GM21360 (cell line): ENCODE measurements at regions not wholly inside any gene's neighbourhood (a gene's known extent, or its start where the extent isn't known, plus 50 kb on each side); places are given as distances from the start of the nearest gene placed in this dataset.
"Not testable (repeated sequence)": the region's sequence is repeated elsewhere in the genome, so short reads cannot be mapped to it uniquely, and the experiment has no call there.

Experiments
- ATAC-seq: cut with Tn5 transposase; IDR thresholded peaks from one replicate; pipeline ENCODE4 v1.9.1; 2021; ENCODE audit warnings: mild to moderate bottlenecking, moderate library complexity; ENCODE audit not compliant: unreplicated experiment

- no peak for ATAC-seq
These were observed 98.3 kb downstream of the BACH1 start for GRCh38 chr21:29396951-29397455.

GRCh38 chr21:29403301-29403700 lies 104.6 kb downstream of the BACH1 start:
- no peak for ATAC-seq

GRCh38 chr21:29403922-29404538 lies 105.3 kb downstream of the BACH1 start:
- ATAC-seq: no peak

- ATAC-seq: no peak
These were observed 106.9 kb downstream of the BACH1 start for GRCh38 chr21:29405503-29406122.

GRCh38 chr21:29406385-29406784 lies 107.7 kb downstream of the BACH1 start:
- ATAC-seq: no peak

GRCh38 chr21:29407571-29407970 lies 108.8 kb downstream of the BACH1 start:
- no peak for ATAC-seq

GRCh38 chr21:29413683-29414082 lies 115.0 kb downstream of the BACH1 start:
- no peak for ATAC-seq

GRCh38 chr21:29416268-29416667 lies 117.5 kb downstream of the BACH1 start:
- ATAC-seq: no peak

- peak; percentile 89 for ATAC-seq
These were observed 120.1 kb downstream of the BACH1 start for GRCh38 chr21:29418813-29419212.

GRCh38 chr21:29419422-29419821 lies 120.7 kb downstream of the BACH1 start:
- peak; percentile 29 for ATAC-seq

- no peak for ATAC-seq
These were observed 124.6 kb downstream of the BACH1 start for GRCh38 chr21:29423099-29423870.

- ATAC-seq: no peak
These were observed 126.0 kb downstream of the BACH1 start for GRCh38 chr21:29424728-29425127.

- no peak for ATAC-seq
These were observed 130.5 kb downstream of the BACH1 start for GRCh38 chr21:29429218-29429617.

- no peak for ATAC-seq
These were observed 131.3 kb downstream of the BACH1 start for GRCh38 chr21:29430030-29430429.

- ATAC-seq: no peak
These were observed 131.9 kb downstream of the BACH1 start for GRCh38 chr21:29430576-29430975.

- no peak for ATAC-seq
These were observed 132.5 kb downstream of the BACH1 start for GRCh38 chr21:29431178-29431577.

- no peak for ATAC-seq
These were observed 133.0 kb downstream of the BACH1 start for GRCh38 chr21:29431680-29432079.

GRCh38 chr21:29433366-29434059 lies 134.8 kb downstream of the BACH1 start:
- ATAC-seq: no peak

- ATAC-seq: no peak
These were observed 135.4 kb downstream of the BACH1 start for GRCh38 chr21:29434081-29434480.

GRCh38 chr21:29434982-29435381 lies 136.3 kb downstream of the BACH1 start:
- ATAC-seq: not testable (repeated sequence)

GRCh38 chr21:29436143-29436542 lies 137.4 kb downstream of the BACH1 start:
- ATAC-seq: no peak
